GM12878 (cell line): ENCODE measurements at regions not wholly inside any gene's neighbourhood (a gene's known extent, or its start where the extent isn't known, plus 50 kb on each side); places are given as distances from the start of the nearest gene placed in this dataset.
A peak's percentile ranks its signal among the peaks of the same experiment; 100 is the strongest.

ENCODE experiments used
- ATAC-seq: fragments of 200-7000 bp; cut with Tn5 transposase; 3 replicates; pipeline ENCODE4 v1.9.1; 2020; ENCODE audit warnings: mild to moderate bottlenecking, moderate library complexity
- BruUV-seq: library from RNA; stranded (reverse); fragments of 400-500 nt; replicated peaks from 2 replicates; lab custom pipeline; 2021; lab: Mats Ljungman, UMichigan
- CTCF ChIA-PET: fragments of 300-600 bp; sonication (Branson Sonifier 250); formaldehyde crosslinking; extraction: SDS; loops from one replicate; lab custom pipeline; 2021; ENCODE audit warnings: inconsistent platforms; lab: Yijun Ruan, JAX
- POLR2A ChIA-PET: fragments of 350-600 bp; formaldehyde crosslinking; extraction: SDS; loops from one replicate; lab custom pipeline; 2021; ENCODE audit warnings: inconsistent platforms; lab: Charles Lee
- RAD21 ChIA-PET: fragments of 300-600 bp; sonication (Branson Sonifier 250); formaldehyde crosslinking; loops from one replicate; lab custom pipeline; 2023; ENCODE audit warnings: antibody characterized with exemption; ENCODE audit not compliant: unreplicated experiment; lab: Charles Lee
- SMC1A ChIA-PET: fragments of 300-600 bp; sonication (Branson Sonifier 250); formaldehyde crosslinking; loops from one replicate; lab custom pipeline; 2023; ENCODE audit not compliant: unreplicated experiment, uncharacterized antibody; lab: Charles Lee
- DNase-seq: peaks from one replicate; pipeline ENCODE4 v3.0.0-alpha.2; 2011; ENCODE audit warnings: low read depth, low spot score
- FAIRE-seq: peaks from 3 replicates; lab custom pipeline; 2011; peaks lifted over from hg19 to GRCh38; lab: Jason Lieb, UNC
- H2AFZ ChIP-seq: 2 replicates; pipeline ENCODE4 v1.6.0; 2011; ENCODE audit warnings: low read depth, low read length, control low read depth; ENCODE audit not compliant: control insufficient read depth
- H3K27ac ChIP-seq: 2 replicates; pipeline ENCODE4 v1.5.1; 2011; ENCODE audit warnings: control low read depth; ENCODE audit not compliant: control insufficient read depth, insufficient read depth
- H3K27me3 ChIP-seq, 2 experiments: replicated peaks in 1 of 2; 2 replicates each; pipeline versions ENCODE4 v1.6.0 to v1.6.1; 2011; ENCODE audit warnings: low read length in 1 of 2; ENCODE audit not compliant: control insufficient read depth in 2 of 2, insufficient read depth in 2 of 2
- H3K36me3 ChIP-seq, 2 experiments: 2 replicates each; pipeline ENCODE4 v1.5.1; 2011; ENCODE audit warnings: low read length in 1 of 2; ENCODE audit not compliant: control insufficient read depth in 2 of 2, insufficient read depth in 2 of 2
- H3K4me1 ChIP-seq: 2 replicates; pipeline ENCODE4 v1.6.1; 2011; ENCODE audit warnings: mild to moderate bottlenecking, low read length, moderate library complexity, mixed read lengths; ENCODE audit not compliant: control insufficient read depth, insufficient read depth
- H3K4me2 ChIP-seq: 2 replicates; pipeline ENCODE4 v1.6.0; 2011; ENCODE audit warnings: control low read depth; ENCODE audit not compliant: control insufficient read depth, insufficient read depth
- H3K4me3 ChIP-seq: fragments of 200-600 bp; sonication (generic); 2 replicates; pipeline ENCODE4 v1.5.1; 2016
- H3K79me2 ChIP-seq: 2 replicates; pipeline ENCODE4 v1.6.0; 2011; ENCODE audit warnings: low read length; ENCODE audit not compliant: control insufficient read depth, insufficient read depth
- H3K9ac ChIP-seq: 2 replicates; pipeline ENCODE4 v1.8.0; 2011; ENCODE audit warnings: low read length, control low read depth, mixed read lengths; ENCODE audit not compliant: control insufficient read depth, insufficient read depth
- H3K9me3 ChIP-seq: replicated peaks from 3 replicates; pipeline ENCODE4 v1.5.1; 2011; ENCODE audit warnings: mild to moderate bottlenecking, low read length; ENCODE audit not compliant: control insufficient read depth, insufficient read depth
- H4K20me1 ChIP-seq: 2 replicates; pipeline ENCODE4 v1.6.0; 2011; ENCODE audit not compliant: control insufficient read depth, insufficient read depth
- CBX5 ChIP-seq: sonication (generic); IDR thresholded peaks from 2 replicates; pipeline ENCODE4 v1.6.1; 2016; ENCODE audit warnings: low read depth, moderate library complexity, mild to moderate bottlenecking, inconsistent platforms
- FOXM1 ChIP-seq: IDR thresholded peaks from 2 replicates; pipeline ENCODE4 v1.6.1; 2012; ENCODE audit warnings: low read depth, mild to moderate bottlenecking, inconsistent platforms, low read length, moderate library complexity
- HCFC1 ChIP-seq: fragments of 150-350 bp; IDR thresholded peaks from 2 replicates; pipeline ENCODE4 v1.6.1; 2014; ENCODE audit warnings: low read length
- NR2C2 ChIP-seq: IDR thresholded peaks from 2 replicates; pipeline ENCODE4 v1.6.1; 2011; ENCODE audit warnings: borderline replicate concordance, low read depth; ENCODE audit not compliant: control insufficient read depth, insufficient read length
- PAX8 ChIP-seq: fragments of 450-650 bp; IDR thresholded peaks from 2 replicates; pipeline ENCODE4 v1.6.1; 2017; ENCODE audit warnings: mild to moderate bottlenecking, moderate library complexity
- RBBP5 ChIP-seq: fragments of 200-600 bp; sonication (generic); conservative IDR thresholded peaks from 2 replicates; pipeline ENCODE4 v1.6.1; 2016
- SMARCA5 ChIP-seq: fragments of 450-650 bp; IDR thresholded peaks from 2 replicates; pipeline ENCODE4 v1.6.1; 2017; ENCODE audit warnings: mild to moderate bottlenecking
- SUZ12 ChIP-seq: fragments of 200-600 bp; sonication (generic); IDR thresholded peaks from one replicate; pipeline ENCODE4 v1.6.1; 2018; ENCODE audit warnings: antibody characterized with exemption, mild to moderate bottlenecking; ENCODE audit not compliant: unreplicated experiment
- ZNF207 ChIP-seq: fragments of 450-650 bp; IDR thresholded peaks from 2 replicates; pipeline ENCODE4 v1.6.1; 2014; ENCODE audit warnings: antibody characterized with exemption, mild to moderate bottlenecking, borderline replicate concordance
- in situ Hi-C: fragments of 300-500 bp; cut with MboI; formaldehyde crosslinking; loops from 9 replicates; pipeline ENCODE4 v1.14.3; 2018; ENCODE audit warnings: mixed read lengths
- intact Hi-C: fragments of 100-400 bp; cut with micrococcal nuclease; formaldehyde crosslinking; loops from one replicate; pipeline ENCODE4 v1.14.2; 2022; ENCODE audit not compliant: unreplicated experiment
- TF ChIP-seq, protein P1 (sequence below): IDR thresholded peaks from 2 replicates; pipeline ENCODE4 v1.6.1; 2012; ENCODE audit warnings: low read depth, low read length, improper control_type of control experiment
- TF ChIP-seq, protein P2 (sequence below): fragments of 450-650 bp; IDR thresholded peaks from 2 replicates; pipeline ENCODE4 v1.6.1; 2018; ENCODE audit warnings: mild to moderate bottlenecking, low read depth, moderate library complexity; ENCODE audit not compliant: partially characterized antibody
- TF ChIP-seq, protein P3 (sequence below): IDR thresholded peaks from 2 replicates; pipeline ENCODE4 v1.6.1; 2011; ENCODE audit warnings: borderline replicate concordance, low read depth, mild to moderate bottlenecking, moderate library complexity, mixed read lengths, low read length; ENCODE audit not compliant: insufficient read depth; ENCODE audit errors: extremely low read length
- TF ChIP-seq, protein P4 (sequence below): IDR thresholded peaks from 2 replicates; pipeline ENCODE4 v1.6.1; 2012; ENCODE audit warnings: improper control_type of control experiment, low read depth, low read length; ENCODE audit not compliant: insufficient replicate concordance
- TF ChIP-seq, protein P5 (sequence below): fragments of 450-650 bp; IDR thresholded peaks from 2 replicates; pipeline ENCODE4 v1.6.1; 2014; ENCODE audit warnings: mild to moderate bottlenecking

DNA sequence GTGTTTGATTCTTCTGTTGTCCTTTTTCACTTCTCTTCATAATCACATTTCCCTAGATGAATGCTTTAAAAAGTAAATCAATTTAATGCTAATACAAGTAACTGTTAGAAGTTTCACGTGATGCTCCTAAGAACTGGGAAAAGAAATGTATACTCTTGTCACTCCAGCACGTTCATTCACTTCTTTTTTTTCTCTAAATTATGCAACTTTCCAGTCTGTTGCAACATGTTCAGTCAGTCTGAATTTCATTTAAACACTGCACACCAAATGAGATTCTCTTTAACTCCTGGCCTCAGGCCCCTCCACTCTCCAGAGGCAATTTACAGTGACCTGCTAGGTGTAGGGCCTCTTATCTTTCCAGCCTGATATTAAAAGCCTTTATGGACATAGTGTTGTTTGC lies 321.9 kb downstream of the HS3ST1 start (continued):
- no peak for TF ChIP-seq FOXM1
- TF ChIP-seq, protein P1, sequence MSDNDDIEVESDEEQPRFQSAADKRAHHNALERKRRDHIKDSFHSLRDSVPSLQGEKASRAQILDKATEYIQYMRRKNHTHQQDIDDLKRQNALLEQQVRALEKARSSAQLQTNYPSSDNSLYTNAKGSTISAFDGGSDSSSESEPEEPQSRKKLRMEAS: no peak
- TF ChIP-seq PAX8: no peak
- no peak for TF ChIP-seq RBBP5
- TF ChIP-seq SUZ12: no peak
- TF ChIP-seq, protein P2, sequence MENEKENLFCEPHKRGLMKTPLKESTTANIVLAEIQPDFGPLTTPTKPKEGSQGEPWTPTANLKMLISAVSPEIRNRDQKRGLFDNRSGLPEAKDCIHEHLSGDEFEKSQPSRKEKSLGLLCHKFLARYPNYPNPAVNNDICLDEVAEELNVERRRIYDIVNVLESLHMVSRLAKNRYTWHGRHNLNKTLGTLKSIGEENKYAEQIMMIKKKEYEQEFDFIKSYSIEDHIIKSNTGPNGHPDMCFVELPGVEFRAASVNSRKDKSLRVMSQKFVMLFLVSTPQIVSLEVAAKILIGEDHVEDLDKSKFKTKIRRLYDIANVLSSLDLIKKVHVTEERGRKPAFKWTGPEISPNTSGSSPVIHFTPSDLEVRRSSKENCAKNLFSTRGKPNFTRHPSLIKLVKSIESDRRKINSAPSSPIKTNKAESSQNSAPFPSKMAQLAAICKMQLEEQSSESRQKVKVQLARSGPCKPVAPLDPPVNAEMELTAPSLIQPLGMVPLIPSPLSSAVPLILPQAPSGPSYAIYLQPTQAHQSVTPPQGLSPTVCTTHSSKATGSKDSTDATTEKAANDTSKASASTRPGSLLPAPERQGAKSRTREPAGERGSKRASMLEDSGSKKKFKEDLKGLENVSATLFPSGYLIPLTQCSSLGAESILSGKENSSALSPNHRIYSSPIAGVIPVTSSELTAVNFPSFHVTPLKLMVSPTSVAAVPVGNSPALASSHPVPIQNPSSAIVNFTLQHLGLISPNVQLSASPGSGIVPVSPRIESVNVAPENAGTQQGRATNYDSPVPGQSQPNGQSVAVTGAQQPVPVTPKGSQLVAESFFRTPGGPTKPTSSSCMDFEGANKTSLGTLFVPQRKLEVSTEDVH: no peak
- TF ChIP-seq, protein P3, sequence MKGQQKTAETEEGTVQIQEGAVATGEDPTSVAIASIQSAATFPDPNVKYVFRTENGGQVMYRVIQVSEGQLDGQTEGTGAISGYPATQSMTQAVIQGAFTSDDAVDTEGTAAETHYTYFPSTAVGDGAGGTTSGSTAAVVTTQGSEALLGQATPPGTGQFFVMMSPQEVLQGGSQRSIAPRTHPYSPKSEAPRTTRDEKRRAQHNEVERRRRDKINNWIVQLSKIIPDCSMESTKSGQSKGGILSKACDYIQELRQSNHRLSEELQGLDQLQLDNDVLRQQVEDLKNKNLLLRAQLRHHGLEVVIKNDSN: no peak
- no peak for TF ChIP-seq NR2C2

DNA sequence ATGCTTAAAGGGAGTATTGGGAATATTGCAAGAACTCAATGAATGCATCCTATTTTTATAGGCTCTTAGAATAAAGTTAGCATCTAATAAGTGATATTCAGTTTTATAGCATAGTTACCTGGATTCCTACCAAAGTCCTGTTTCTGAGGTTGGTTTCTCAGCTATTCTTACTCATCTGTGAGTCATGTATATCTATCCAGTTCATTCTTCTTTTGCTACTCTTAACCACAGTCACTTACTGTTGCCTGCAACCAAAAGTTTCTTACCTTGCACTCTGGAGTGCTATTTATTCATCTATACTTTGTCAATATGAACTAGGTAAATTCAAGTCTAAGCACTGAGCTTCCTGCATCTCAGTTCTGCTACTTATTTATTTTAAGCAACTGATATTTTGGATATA lies 322.5 kb downstream of the HS3ST1 start:
- ATAC-seq (peak; percentile 55; the same call in 2 of the 3 replicates), FAIRE-seq (no peak), DNase-seq (no peak)
- ChIA-PET POLR2A (interaction anchor here (0.7 kb wide), 1 partner anchor 406 kb away, joined by 3 read pairs; no protein-coding TSS in a partner anchor), RAD21 (no interaction called here), SMC1A (interaction anchor here (0.7 kb wide), 1 partner anchor 117 kb away, joined by 3 read pairs; no protein-coding TSS in a partner anchor), CTCF (no interaction called here)
- H4K20me1 ChIP-seq: no peaks in the 10 kb centered on the region
- H3K27ac ChIP-seq: no peak overlapping the region
- BruUV-seq: no TSS peak
- no peaks in the 10 kb centered on the region for H3K9me3 ChIP-seq
- TF ChIP-seq SMARCA5 (no peak), ZNF207 (no peak), CBX5 (no peak), HCFC1 (no peak), FOXM1 (no peak)
- TF ChIP-seq, protein P4, sequence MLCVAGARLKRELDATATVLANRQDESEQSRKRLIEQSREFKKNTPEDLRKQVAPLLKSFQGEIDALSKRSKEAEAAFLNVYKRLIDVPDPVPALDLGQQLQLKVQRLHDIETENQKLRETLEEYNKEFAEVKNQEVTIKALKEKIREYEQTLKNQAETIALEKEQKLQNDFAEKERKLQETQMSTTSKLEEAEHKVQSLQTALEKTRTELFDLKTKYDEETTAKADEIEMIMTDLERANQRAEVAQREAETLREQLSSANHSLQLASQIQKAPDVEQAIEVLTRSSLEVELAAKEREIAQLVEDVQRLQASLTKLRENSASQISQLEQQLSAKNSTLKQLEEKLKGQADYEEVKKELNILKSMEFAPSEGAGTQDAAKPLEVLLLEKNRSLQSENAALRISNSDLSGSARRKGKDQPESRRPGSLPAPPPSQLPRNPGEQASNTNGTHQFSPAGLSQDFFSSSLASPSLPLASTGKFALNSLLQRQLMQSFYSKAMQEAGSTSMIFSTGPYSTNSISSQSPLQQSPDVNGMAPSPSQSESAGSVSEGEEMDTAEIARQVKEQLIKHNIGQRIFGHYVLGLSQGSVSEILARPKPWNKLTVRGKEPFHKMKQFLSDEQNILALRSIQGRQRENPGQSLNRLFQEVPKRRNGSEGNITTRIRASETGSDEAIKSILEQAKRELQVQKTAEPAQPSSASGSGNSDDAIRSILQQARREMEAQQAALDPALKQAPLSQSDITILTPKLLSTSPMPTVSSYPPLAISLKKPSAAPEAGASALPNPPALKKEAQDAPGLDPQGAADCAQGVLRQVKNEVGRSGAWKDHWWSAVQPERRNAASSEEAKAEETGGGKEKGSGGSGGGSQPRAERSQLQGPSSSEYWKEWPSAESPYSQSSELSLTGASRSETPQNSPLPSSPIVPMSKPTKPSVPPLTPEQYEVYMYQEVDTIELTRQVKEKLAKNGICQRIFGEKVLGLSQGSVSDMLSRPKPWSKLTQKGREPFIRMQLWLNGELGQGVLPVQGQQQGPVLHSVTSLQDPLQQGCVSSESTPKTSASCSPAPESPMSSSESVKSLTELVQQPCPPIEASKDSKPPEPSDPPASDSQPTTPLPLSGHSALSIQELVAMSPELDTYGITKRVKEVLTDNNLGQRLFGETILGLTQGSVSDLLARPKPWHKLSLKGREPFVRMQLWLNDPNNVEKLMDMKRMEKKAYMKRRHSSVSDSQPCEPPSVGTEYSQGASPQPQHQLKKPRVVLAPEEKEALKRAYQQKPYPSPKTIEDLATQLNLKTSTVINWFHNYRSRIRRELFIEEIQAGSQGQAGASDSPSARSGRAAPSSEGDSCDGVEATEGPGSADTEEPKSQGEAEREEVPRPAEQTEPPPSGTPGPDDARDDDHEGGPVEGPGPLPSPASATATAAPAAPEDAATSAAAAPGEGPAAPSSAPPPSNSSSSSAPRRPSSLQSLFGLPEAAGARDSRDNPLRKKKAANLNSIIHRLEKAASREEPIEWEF: no peak
- TF ChIP-seq, protein P5, sequence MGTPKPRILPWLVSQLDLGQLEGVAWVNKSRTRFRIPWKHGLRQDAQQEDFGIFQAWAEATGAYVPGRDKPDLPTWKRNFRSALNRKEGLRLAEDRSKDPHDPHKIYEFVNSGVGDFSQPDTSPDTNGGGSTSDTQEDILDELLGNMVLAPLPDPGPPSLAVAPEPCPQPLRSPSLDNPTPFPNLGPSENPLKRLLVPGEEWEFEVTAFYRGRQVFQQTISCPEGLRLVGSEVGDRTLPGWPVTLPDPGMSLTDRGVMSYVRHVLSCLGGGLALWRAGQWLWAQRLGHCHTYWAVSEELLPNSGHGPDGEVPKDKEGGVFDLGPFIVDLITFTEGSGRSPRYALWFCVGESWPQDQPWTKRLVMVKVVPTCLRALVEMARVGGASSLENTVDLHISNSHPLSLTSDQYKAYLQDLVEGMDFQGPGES: no peak
- H2AFZ ChIP-seq: no peak overlapping the region
- in situ Hi-C loops: no loop called here
- H3K27me3 ChIP-seq: no peaks in the 10 kb centered on the region
- H3K36me3 ChIP-seq: no peaks in the 10 kb centered on the region
- H3K9ac ChIP-seq: no peak overlapping the region
- H3K79me2 ChIP-seq: no peaks in the 10 kb centered on the region
- H3K4me1 ChIP-seq: no peaks in the 10 kb centered on the region
- H3K4me3 ChIP-seq: no peak overlapping the region
- no peak overlapping the region for H3K4me2 ChIP-seq
- intact Hi-C loops: no loop called here
